ENCODE measurements at regions not wholly inside any gene's neighbourhood (a gene's known extent, or its start where the extent isn't known, plus 50 kb on each side); places are given as distances from the start of the nearest gene placed in this dataset.

DNA sequence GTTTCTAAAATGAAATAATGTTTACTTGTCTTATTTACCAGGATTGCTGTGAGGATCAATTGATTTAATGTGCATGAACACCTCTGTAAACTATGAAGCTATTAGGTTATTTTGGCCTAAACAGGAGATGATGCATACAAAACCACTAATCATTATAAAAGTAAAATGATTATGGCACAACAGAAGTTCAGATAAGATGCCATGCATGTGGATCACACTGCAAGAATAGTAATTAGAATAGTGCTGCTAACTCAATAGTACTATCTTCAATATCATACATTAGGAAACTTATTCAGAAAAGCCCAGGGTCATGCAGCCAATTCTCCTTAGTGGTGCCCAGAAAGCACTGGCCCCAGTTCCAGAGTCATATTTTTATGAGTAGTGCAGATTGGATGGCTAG is 66.9 kb downstream of the TMEM100 start:
- no peaks in the 10 kb centered on the region for H3K9me3 ChIP-seq
- no peaks in the 10 kb centered on the region for H3K36me3 ChIP-seq
- H3K4me3 ChIP-seq, result no peak overlapping the region
- H3K27me3 ChIP-seq, result no peaks in the 10 kb centered on the region
- no peak for TF ChIP-seq EP300 (IDR thresholded peaks at IDR 0.05)
- TF ChIP-seq POLR2AphosphoS5 (IDR thresholded peaks at IDR 0.05), result no peak
- no peak for TF ChIP-seq POLR2A (IDR thresholded peaks at IDR 0.05)
- TF ChIP-seq, protein P1, sequence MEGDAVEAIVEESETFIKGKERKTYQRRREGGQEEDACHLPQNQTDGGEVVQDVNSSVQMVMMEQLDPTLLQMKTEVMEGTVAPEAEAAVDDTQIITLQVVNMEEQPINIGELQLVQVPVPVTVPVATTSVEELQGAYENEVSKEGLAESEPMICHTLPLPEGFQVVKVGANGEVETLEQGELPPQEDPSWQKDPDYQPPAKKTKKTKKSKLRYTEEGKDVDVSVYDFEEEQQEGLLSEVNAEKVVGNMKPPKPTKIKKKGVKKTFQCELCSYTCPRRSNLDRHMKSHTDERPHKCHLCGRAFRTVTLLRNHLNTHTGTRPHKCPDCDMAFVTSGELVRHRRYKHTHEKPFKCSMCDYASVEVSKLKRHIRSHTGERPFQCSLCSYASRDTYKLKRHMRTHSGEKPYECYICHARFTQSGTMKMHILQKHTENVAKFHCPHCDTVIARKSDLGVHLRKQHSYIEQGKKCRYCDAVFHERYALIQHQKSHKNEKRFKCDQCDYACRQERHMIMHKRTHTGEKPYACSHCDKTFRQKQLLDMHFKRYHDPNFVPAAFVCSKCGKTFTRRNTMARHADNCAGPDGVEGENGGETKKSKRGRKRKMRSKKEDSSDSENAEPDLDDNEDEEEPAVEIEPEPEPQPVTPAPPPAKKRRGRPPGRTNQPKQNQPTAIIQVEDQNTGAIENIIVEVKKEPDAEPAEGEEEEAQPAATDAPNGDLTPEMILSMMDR (IDR thresholded peaks at IDR 0.05), result no peak
- no peak overlapping the region for H3K27ac ChIP-seq
- DNase-seq, result no peak
- peaks cover 0 to 6% (median 4%) of the 10 kb centered on the region in 4 donors for H3K4me1 ChIP-seq
- ATAC-seq (ENCODE audit: low FRiP score in 2 of 2), result no peak

DNA sequence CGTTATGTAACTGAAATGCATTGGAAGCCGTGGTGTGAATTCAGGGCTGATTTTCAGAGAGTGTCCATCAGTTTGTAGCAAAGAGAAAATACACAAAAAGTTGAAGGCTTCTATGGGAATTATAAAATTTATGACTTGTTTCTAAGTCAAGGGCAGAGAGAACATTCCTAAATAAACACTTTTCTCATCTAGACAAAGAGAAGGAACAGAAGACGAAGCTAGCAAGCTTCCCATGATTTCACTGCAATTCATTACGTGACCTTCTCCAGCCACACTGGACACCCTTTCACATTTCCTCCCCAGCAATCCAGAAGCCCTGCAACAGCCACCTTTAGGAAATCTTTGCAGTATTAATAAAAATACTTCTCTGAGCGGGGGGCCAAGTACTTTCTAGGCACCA is 67.8 kb downstream of the TMEM100 start:
- H3K4me3 ChIP-seq, result no peak overlapping the region
- H3K27me3 ChIP-seq, result no peaks in the 10 kb centered on the region
- H3K4me1 ChIP-seq, result peaks cover 0 to 6% (median 2%) of the 10 kb centered on the region in 4 donors
- TF ChIP-seq EP300 (IDR thresholded peaks at IDR 0.05) (no peak), POLR2AphosphoS5 (IDR thresholded peaks at IDR 0.05) (no peak), POLR2A (IDR thresholded peaks at IDR 0.05) (no peak)
- TF ChIP-seq, protein P1 (IDR thresholded peaks at IDR 0.05), result no peak
- 71 to 77% methylated on average over 5 of the region's 5 CpGs for WGBS, 2 donors
- H3K27ac ChIP-seq, result no peak overlapping the region
- no peaks in the 10 kb centered on the region for H3K36me3 ChIP-seq
- peak in 1 of 2 donors; percentile 32 for ATAC-seq (ENCODE audit: low FRiP score in 2 of 2)
- DNase-seq, result no peak
- H3K9me3 ChIP-seq, result no peaks in the 10 kb centered on the region

DNA sequence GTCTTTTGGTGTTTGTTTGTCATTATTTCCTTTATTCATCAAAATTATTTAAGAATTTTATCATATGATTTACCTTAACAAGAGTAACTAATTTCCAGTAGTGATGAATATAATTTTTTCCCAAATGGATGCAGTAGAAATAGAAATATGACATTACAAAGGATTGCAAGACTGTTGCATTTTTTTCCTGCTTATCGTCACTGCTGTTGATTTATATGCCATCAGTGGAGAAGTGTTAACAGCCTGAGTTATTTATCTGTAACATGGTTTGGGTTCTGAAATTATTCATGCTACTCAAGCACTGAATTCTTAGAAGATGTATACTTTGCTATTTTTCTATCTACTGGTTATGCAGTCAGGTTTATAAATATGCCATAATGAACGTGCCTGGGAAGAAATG is 68.6 kb downstream of the TMEM100 start:
- Histone ChIP-seq H3K4me1 (peaks cover 0 to 6% (median 0%) of the 10 kb centered on the region in 4 donors), H3K27ac (no peak overlapping the region), H3K27me3 (no peaks in the 10 kb centered on the region), H3K4me3 (no peak overlapping the region), H3K36me3 (no peaks in the 10 kb centered on the region), H3K9me3 (no peaks in the 10 kb centered on the region)
- ATAC-seq (ENCODE audit: low FRiP score in 2 of 2), result no peak
- no peak for TF ChIP-seq POLR2A (IDR thresholded peaks at IDR 0.05)
- TF ChIP-seq POLR2AphosphoS5 (IDR thresholded peaks at IDR 0.05), result no peak
- no peak for TF ChIP-seq EP300 (IDR thresholded peaks at IDR 0.05)
- TF ChIP-seq, protein P1 (IDR thresholded peaks at IDR 0.05), result no peak
- WGBS, 2 donors, result 75 to 78% methylated on average over 2 of the region's 2 CpGs
- no peak for DNase-seq

DNA sequence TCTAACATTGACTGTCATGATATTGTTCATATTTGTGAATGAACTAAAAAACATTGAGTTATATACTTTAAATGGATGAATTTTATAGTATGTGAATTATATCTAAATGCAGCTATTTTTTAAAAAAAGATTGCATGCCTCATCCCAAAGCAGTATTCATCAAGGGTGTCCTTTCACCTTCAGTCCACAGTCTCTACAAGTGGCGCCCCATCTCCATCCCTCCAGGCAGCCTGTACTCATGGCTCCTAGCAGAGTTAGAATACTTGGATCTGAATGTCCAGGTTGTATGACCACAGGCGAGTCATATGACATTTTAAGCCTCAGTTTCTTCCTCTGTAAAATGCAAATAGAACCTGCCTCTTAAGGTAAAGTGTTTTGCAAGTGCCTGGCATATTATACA is 69.8 kb downstream of the TMEM100 start:
- ATAC-seq (ENCODE audit: low FRiP score in 2 of 2) (no peak), DNase-seq (no peak)
- Histone ChIP-seq H3K4me1 (peaks cover 0 to 6% (median 0%) of the 10 kb centered on the region in 4 donors), H3K4me3 (no peak overlapping the region), H3K27me3 (no peaks in the 10 kb centered on the region), H3K9me3 (no peaks in the 10 kb centered on the region), H3K27ac (no peak overlapping the region), H3K36me3 (no peaks in the 10 kb centered on the region)
- WGBS, 2 donors, result 89 to 91% methylated on average over 2 of the region's 2 CpGs
- TF ChIP-seq POLR2AphosphoS5 (IDR thresholded peaks at IDR 0.05), result no peak
- TF ChIP-seq, protein P1 (IDR thresholded peaks at IDR 0.05), result no peak
- no peak for TF ChIP-seq EP300 (IDR thresholded peaks at IDR 0.05)

DNA sequence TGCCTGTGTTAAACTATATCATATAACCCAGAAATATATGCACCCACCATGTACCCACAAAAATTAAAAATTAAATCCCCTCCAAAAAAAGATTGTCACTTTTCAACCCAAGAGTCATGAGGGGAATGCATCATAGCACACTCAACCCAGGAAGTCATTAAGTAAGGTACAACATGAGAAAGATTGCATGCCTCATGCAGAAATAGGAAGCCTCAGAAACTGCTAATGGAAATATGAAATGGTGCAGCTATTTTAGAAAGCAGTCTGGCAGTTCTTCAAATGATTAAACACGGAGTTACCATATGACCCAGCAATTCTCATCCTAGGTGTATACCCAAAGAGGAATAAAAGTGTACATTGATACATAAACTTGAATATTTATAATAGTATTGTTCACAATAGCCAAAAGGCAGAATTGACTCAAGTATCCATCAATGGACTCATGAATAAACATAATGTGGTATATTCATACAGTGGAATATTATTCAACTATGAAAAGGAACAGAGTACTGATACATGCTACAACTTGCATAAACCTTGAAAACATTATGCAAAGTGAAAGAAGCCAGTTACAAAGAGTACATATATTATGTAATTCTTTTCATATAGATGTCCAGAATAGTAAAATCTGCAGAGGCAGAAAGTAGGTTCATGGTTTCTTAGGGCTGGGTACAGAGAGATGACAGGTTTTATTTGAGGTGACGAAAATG is 70.4 kb downstream of the TMEM100 start:
- no peak for ATAC-seq (ENCODE audit: low FRiP score in 2 of 2)
- H3K9me3 ChIP-seq, result no peaks in the 10 kb centered on the region
- TF ChIP-seq POLR2AphosphoS5 (IDR thresholded peaks at IDR 0.05) (no peak), POLR2A (IDR thresholded peaks at IDR 0.05) (no peak), EP300 (IDR thresholded peaks at IDR 0.05) (no peak)
- TF ChIP-seq, protein P1 (IDR thresholded peaks at IDR 0.05), result no peak
- no peaks in the 10 kb centered on the region for H3K27me3 ChIP-seq
- no peak overlapping the region for H3K4me3 ChIP-seq
- no peaks in the 10 kb centered on the region for H3K36me3 ChIP-seq
- no peak for DNase-seq
- H3K27ac ChIP-seq, result no peak overlapping the region
- peaks cover 0 to 6% (median 0%) of the 10 kb centered on the region in 4 donors for H3K4me1 ChIP-seq
- 84 to 89% methylated on average over 2 of the region's 2 CpGs for WGBS, 2 donors

Measured in upper lobe of left lung (tissue), 6 donors.